ENCODE measurements at regions not wholly inside any gene's neighbourhood (a gene's known extent, or its start where the extent isn't known, plus 50 kb on each side); places are given as distances from the start of the nearest gene placed in this dataset.

DNA sequence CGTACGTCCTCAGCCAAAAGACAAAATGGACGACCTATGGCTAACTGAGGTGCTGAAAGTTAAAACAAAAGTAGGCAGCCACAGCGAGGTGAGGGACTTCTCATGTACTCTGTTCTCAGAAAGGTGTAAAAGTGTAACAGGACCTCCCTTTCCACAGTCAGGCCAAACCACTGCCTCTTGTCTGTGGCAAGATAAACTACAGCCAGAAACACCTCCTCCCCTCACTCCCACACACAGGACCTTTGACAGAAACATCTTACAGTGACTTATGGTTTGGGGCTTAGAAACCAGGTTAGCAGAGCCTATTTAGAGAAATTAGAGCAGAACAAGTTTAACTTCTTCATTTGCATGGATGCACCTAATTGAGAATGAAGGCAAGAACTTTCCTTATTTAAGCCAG lies 499.1 kb upstream of the GRIN3A start:
- TF ChIP-seq, protein P1, sequence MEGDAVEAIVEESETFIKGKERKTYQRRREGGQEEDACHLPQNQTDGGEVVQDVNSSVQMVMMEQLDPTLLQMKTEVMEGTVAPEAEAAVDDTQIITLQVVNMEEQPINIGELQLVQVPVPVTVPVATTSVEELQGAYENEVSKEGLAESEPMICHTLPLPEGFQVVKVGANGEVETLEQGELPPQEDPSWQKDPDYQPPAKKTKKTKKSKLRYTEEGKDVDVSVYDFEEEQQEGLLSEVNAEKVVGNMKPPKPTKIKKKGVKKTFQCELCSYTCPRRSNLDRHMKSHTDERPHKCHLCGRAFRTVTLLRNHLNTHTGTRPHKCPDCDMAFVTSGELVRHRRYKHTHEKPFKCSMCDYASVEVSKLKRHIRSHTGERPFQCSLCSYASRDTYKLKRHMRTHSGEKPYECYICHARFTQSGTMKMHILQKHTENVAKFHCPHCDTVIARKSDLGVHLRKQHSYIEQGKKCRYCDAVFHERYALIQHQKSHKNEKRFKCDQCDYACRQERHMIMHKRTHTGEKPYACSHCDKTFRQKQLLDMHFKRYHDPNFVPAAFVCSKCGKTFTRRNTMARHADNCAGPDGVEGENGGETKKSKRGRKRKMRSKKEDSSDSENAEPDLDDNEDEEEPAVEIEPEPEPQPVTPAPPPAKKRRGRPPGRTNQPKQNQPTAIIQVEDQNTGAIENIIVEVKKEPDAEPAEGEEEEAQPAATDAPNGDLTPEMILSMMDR (IDR thresholded peaks at IDR 0.05), result no peak
- TF ChIP-seq POLR2A (IDR thresholded peaks at IDR 0.05), result no peak
